ENCODE measurements at regions not wholly inside any gene's neighbourhood (a gene's known extent, or its start where the extent isn't known, plus 50 kb on each side); places are given as distances from the start of the nearest gene placed in this dataset.

DNA sequence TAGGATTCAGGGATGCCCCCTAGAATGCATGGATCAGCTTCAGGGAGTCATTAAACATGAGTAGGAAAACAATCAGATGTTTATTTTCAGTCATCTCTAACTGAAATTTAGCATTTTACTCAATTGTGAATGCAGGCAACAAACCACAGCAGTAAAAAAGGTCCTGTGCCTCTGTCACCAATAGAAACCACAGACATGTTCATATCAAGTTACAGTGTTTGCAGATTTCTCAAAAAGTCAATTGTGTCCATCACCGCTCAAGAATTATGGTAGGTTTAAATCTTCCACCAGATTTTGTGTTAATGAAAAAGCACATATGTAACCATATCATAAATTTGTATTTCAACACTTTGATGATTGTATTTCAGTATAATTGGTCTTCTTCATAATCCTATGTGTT lies 68.4 kb upstream of the SLC1A1 start:
- no peaks in the 10 kb centered on the region for H3K27me3 ChIP-seq
- H4K20me1 ChIP-seq (ENCODE audit: insufficient read depth, poor library complexity, severe bottlenecking): no peaks in the 10 kb centered on the region
- H3K4me2 ChIP-seq: no peak overlapping the region
- no peak for DNase-seq (ENCODE audit: low spot score)
- 60% methylated on average over 1 of the region's 1 CpG for WGBS (ENCODE audit: low lambda C conversion rate, missing lambda C conversion rate)
- TF ChIP-seq, protein P1, sequence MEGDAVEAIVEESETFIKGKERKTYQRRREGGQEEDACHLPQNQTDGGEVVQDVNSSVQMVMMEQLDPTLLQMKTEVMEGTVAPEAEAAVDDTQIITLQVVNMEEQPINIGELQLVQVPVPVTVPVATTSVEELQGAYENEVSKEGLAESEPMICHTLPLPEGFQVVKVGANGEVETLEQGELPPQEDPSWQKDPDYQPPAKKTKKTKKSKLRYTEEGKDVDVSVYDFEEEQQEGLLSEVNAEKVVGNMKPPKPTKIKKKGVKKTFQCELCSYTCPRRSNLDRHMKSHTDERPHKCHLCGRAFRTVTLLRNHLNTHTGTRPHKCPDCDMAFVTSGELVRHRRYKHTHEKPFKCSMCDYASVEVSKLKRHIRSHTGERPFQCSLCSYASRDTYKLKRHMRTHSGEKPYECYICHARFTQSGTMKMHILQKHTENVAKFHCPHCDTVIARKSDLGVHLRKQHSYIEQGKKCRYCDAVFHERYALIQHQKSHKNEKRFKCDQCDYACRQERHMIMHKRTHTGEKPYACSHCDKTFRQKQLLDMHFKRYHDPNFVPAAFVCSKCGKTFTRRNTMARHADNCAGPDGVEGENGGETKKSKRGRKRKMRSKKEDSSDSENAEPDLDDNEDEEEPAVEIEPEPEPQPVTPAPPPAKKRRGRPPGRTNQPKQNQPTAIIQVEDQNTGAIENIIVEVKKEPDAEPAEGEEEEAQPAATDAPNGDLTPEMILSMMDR (IDR thresholded peaks at IDR 0.05; ENCODE audit: poor library complexity): no peak
- TF ChIP-seq EZH2phosphoT487 (IDR thresholded peaks at IDR 0.05; ENCODE audit: low read depth, severe bottlenecking, unreplicated experiment) (no peak), EZH2 (IDR thresholded peaks at IDR 0.05; ENCODE audit: borderline replicate concordance) (no peak)
- H3K79me2 ChIP-seq: no peaks in the 10 kb centered on the region
- H3K4me3 ChIP-seq: no peak overlapping the region
- H3K9me2 ChIP-seq (replicated peaks; ENCODE audit: insufficient read depth): no peaks in the 10 kb centered on the region
- H3K9me3 ChIP-seq (ENCODE audit: low read depth): no peaks in the 10 kb centered on the region
- H2AFZ ChIP-seq: no peak overlapping the region
- H3K36me3 ChIP-seq (replicated peaks; ENCODE audit: insufficient read depth, low read depth): no peaks in the 10 kb centered on the region
- peaks cover 34% of the 10 kb centered on the region for H3K4me1 ChIP-seq (ENCODE audit: insufficient read depth)
- H3K27ac ChIP-seq: no peak overlapping the region

DNA sequence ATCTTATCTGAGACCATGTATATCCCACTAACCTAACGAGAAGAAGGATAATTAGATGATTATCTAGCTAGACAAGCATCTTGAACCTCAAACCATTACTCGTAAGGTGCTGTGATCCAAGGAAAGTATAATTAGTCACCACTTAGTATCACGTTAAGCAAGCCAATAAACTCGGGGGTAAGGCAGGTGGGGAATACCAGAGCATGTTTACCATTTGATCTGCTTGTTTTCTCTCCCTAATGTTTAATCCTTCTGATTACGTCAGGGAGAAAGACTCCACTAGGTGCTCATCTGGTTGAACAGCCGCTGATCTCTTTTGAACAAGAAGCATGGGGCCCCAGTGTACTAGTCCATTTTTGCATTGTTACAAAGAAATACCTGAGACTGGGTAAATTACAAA lies 69.9 kb upstream of the SLC1A1 start:
- Histone ChIP-seq H2AFZ (no peak overlapping the region), H3K36me3 (replicated peaks; ENCODE audit: insufficient read depth, low read depth) (no peaks in the 10 kb centered on the region), H3K79me2 (no peaks in the 10 kb centered on the region), H3K27me3 (no peaks in the 10 kb centered on the region), H3K4me1 (ENCODE audit: insufficient read depth) (peaks cover 31% of the 10 kb centered on the region), H3K4me2 (no peak overlapping the region), H3K27ac (no peak overlapping the region), H4K20me1 (ENCODE audit: insufficient read depth, poor library complexity, severe bottlenecking) (no peaks in the 10 kb centered on the region), H3K9me3 (ENCODE audit: low read depth) (no peaks in the 10 kb centered on the region), H3K9me2 (replicated peaks; ENCODE audit: insufficient read depth) (no peaks in the 10 kb centered on the region), H3K4me3 (no peak overlapping the region)
- DNase-seq (ENCODE audit: low spot score): no peak
- TF ChIP-seq EZH2phosphoT487 (IDR thresholded peaks at IDR 0.05; ENCODE audit: low read depth, severe bottlenecking, unreplicated experiment): no peak
- TF ChIP-seq, protein P1 (IDR thresholded peaks at IDR 0.05; ENCODE audit: poor library complexity): no peak
- WGBS (ENCODE audit: low lambda C conversion rate, missing lambda C conversion rate): 57% methylated on average over 6 of the region's 6 CpGs

DNA sequence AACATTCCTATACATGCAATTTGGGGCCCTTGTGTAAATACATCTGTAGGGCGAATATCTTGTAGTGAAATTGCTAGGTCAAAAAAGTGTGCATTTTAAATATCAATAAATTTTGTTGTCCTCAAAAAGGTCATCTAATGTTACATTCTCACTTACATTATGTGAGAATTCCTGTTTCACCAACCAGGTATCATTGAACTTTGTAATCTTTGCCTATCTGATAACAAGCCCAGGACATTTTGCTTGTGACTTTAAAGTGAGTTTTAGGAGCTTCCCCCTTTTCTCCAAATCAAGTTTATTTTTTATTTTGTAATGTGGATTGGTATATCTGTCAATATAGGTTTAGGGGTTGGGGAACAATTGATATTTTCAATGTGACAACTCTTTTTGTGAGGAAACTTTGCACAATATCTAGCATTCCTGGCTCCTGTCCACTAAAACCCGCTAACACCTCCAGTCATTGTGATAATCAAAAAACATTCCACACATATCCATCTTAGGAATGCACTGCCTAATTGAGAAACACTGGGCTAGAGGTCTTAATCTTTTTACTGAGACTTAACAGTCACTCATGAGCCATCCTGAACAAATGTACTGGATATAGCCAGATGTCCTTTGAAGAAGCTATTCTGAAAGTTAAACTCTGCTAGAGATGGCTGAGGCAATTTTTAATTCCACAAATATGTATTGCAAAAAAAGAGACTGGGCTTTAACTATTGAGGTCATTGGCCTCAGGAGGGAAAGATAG lies 72.5 kb upstream of the SLC1A1 start:
- Histone ChIP-seq H3K9me2 (replicated peaks; ENCODE audit: insufficient read depth) (no peaks in the 10 kb centered on the region), H4K20me1 (ENCODE audit: insufficient read depth, poor library complexity, severe bottlenecking) (no peaks in the 10 kb centered on the region), H3K4me3 (no peak overlapping the region), H3K27me3 (no peaks in the 10 kb centered on the region), H3K36me3 (replicated peaks; ENCODE audit: insufficient read depth, low read depth) (no peaks in the 10 kb centered on the region), H3K9me3 (ENCODE audit: low read depth) (no peaks in the 10 kb centered on the region), H2AFZ (no peak overlapping the region), H3K79me2 (no peaks in the 10 kb centered on the region), H3K4me2 (no peak overlapping the region), H3K27ac (no peak overlapping the region), H3K4me1 (ENCODE audit: insufficient read depth) (peaks cover 15% of the 10 kb centered on the region)
- DNase-seq (ENCODE audit: low spot score): no peak
- TF ChIP-seq EZH2 (IDR thresholded peaks at IDR 0.05; ENCODE audit: borderline replicate concordance) (no peak), EZH2phosphoT487 (IDR thresholded peaks at IDR 0.05; ENCODE audit: low read depth, severe bottlenecking, unreplicated experiment) (no peak)
- TF ChIP-seq, protein P1 (IDR thresholded peaks at IDR 0.05; ENCODE audit: poor library complexity): no peak
- WGBS (ENCODE audit: low lambda C conversion rate, missing lambda C conversion rate): 60% methylated on average over 2 of the region's 2 CpGs
